MM.1S (cell line): ENCODE measurements at regions not wholly inside any gene's neighbourhood (a gene's known extent, or its start where the extent isn't known, plus 50 kb on each side); places are given as distances from the start of the nearest gene placed in this dataset.

Experiments used
- EZH2 ChIP-seq: fragments of 300-600 bp; sonication (generic); optimal IDR thresholded peaks from 2 replicates; pipeline ENCODE3; 2017; ENCODE audit warnings: low read depth, mild to moderate bottlenecking, antibody characterized with exemption, low read length, mixed read lengths
- TF ChIP-seq, protein P1 (sequence below): fragments of 300-600 bp; sonication (generic); IDR thresholded peaks from 2 replicates; pipeline ENCODE4 v1.5.1; 2016; ENCODE audit warnings: antibody characterized with exemption, low read length, mixed read lengths

DNA sequence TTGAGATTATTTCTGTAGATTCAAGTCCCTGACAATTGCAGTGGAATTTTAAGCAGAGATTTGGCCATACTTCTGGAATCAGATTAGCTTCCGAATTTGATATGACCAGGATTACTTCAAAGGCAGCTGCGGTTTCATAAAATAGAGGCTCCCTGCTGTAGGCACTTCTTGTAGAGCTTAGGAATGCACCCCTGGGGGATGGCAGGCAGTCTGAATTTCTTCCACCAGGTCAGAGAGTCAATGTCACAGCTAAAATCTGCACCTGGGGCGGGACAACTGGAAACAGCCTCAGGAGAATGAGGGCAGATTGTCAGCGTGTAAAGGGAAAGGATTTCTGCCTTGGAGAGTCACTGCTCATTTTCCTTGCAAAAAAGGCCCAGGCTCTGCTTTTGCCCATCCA is 182.6 kb downstream of the ARRDC4 start:
- TF ChIP-seq, protein P1, sequence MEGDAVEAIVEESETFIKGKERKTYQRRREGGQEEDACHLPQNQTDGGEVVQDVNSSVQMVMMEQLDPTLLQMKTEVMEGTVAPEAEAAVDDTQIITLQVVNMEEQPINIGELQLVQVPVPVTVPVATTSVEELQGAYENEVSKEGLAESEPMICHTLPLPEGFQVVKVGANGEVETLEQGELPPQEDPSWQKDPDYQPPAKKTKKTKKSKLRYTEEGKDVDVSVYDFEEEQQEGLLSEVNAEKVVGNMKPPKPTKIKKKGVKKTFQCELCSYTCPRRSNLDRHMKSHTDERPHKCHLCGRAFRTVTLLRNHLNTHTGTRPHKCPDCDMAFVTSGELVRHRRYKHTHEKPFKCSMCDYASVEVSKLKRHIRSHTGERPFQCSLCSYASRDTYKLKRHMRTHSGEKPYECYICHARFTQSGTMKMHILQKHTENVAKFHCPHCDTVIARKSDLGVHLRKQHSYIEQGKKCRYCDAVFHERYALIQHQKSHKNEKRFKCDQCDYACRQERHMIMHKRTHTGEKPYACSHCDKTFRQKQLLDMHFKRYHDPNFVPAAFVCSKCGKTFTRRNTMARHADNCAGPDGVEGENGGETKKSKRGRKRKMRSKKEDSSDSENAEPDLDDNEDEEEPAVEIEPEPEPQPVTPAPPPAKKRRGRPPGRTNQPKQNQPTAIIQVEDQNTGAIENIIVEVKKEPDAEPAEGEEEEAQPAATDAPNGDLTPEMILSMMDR = no peak
- no peak for TF ChIP-seq EZH2
